ENCODE measurements at regions not wholly inside any gene's neighbourhood (a gene's known extent, or its start where the extent isn't known, plus 50 kb on each side); places are given as distances from the start of the nearest gene placed in this dataset.

DNA sequence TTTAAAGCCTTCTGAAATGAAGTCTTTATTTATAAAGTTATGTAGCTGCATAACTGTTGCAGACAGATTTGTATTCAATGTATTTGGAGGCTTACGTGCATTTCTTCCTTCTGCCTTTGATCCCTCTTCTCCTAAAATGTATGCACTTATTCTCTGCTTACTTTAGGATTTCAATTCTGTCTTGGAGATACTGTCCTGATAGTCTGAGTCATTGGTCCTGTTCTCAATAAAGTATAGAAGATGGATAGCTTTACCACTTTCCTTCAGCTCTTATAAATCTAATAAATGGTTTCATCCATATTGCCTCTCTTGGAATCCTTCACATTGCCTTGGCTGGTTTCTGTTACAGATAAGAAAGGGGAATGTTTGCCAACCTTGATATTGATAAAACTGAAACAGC lies 430.1 kb upstream of the CAMK1G start:
- no peak overlapping the region for H3K4me2 ChIP-seq (ENCODE audit: low read depth, low read length, poor library complexity, severe bottlenecking)
- H3K9me3 ChIP-seq (ENCODE audit: insufficient read depth, low read depth, low read length) = no peaks in the 10 kb centered on the region
- H4K20me1 ChIP-seq (ENCODE audit: insufficient read depth, low read length, poor library complexity, severe bottlenecking) = no peaks in the 10 kb centered on the region
- no peak overlapping the region for H3K9ac ChIP-seq (ENCODE audit: low read depth, low read length, poor library complexity, severe bottlenecking)
- no peaks in the 10 kb centered on the region for H3K36me3 ChIP-seq (ENCODE audit: insufficient read depth, low read length)
- no peaks in the 10 kb centered on the region for H3K9me2 ChIP-seq (replicated peaks; ENCODE audit: low read depth, low read length)
- H3K27me3 ChIP-seq (ENCODE audit: insufficient read depth, low read length, poor library complexity, severe bottlenecking) = no peaks in the 10 kb centered on the region
- no peaks in the 10 kb centered on the region for H3K4me1 ChIP-seq (ENCODE audit: insufficient read depth, low read length, poor library complexity, severe bottlenecking)
- TF ChIP-seq, protein P1, sequence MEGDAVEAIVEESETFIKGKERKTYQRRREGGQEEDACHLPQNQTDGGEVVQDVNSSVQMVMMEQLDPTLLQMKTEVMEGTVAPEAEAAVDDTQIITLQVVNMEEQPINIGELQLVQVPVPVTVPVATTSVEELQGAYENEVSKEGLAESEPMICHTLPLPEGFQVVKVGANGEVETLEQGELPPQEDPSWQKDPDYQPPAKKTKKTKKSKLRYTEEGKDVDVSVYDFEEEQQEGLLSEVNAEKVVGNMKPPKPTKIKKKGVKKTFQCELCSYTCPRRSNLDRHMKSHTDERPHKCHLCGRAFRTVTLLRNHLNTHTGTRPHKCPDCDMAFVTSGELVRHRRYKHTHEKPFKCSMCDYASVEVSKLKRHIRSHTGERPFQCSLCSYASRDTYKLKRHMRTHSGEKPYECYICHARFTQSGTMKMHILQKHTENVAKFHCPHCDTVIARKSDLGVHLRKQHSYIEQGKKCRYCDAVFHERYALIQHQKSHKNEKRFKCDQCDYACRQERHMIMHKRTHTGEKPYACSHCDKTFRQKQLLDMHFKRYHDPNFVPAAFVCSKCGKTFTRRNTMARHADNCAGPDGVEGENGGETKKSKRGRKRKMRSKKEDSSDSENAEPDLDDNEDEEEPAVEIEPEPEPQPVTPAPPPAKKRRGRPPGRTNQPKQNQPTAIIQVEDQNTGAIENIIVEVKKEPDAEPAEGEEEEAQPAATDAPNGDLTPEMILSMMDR (conservative IDR thresholded peaks at IDR 0.05; ENCODE audit: low read length) = no peak
- no peak for TF ChIP-seq EZH2phosphoT487 (IDR thresholded peaks at IDR 0.05; ENCODE audit: borderline replicate concordance)
- H2AFZ ChIP-seq (ENCODE audit: low read length) = no peak overlapping the region
- no peaks in the 10 kb centered on the region for H3F3A ChIP-seq (ENCODE audit: low read depth)
- H3K79me2 ChIP-seq (ENCODE audit: insufficient read depth, low read length) = no peaks in the 10 kb centered on the region
- no peak overlapping the region for H3K4me3 ChIP-seq (ENCODE audit: low read length, poor library complexity, severe bottlenecking)

DNA sequence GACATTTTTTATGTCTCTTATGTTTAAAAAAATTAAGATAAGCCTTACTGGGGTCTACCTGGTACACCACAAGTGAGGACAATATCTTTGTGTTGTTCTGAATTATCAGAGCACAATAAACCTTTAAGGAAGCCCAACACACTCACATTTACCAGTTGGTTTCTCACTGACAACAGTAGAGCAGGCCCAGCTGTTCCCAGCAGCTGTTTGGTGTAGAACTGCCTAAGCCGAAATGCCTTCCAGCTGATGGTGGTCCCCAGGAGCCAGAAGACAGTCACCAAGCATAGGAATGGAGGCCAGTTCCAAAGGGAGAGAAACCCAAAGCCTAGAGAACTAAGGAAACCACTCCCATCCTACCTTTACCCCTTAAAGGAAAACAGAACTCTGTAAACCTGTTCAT lies 428.6 kb upstream of the CAMK1G start:
- Histone ChIP-seq H3K9me3 (ENCODE audit: insufficient read depth, low read depth, low read length) (no peaks in the 10 kb centered on the region), H3F3A (ENCODE audit: low read depth) (no peaks in the 10 kb centered on the region), H3K4me3 (ENCODE audit: low read length, poor library complexity, severe bottlenecking) (no peak overlapping the region), H3K9ac (ENCODE audit: low read depth, low read length, poor library complexity, severe bottlenecking) (no peak overlapping the region), H3K79me2 (ENCODE audit: insufficient read depth, low read length) (no peaks in the 10 kb centered on the region), H3K36me3 (ENCODE audit: insufficient read depth, low read length) (no peaks in the 10 kb centered on the region), H3K27me3 (ENCODE audit: insufficient read depth, low read length, poor library complexity, severe bottlenecking) (no peaks in the 10 kb centered on the region), H3K9me2 (replicated peaks; ENCODE audit: low read depth, low read length) (no peaks in the 10 kb centered on the region), H3K4me1 (ENCODE audit: insufficient read depth, low read length, poor library complexity, severe bottlenecking) (no peaks in the 10 kb centered on the region), H2AFZ (ENCODE audit: low read length) (no peak overlapping the region), H4K20me1 (ENCODE audit: insufficient read depth, low read length, poor library complexity, severe bottlenecking) (no peaks in the 10 kb centered on the region), H3K4me2 (ENCODE audit: low read depth, low read length, poor library complexity, severe bottlenecking) (no peak overlapping the region)
- no peak for TF ChIP-seq EZH2phosphoT487 (IDR thresholded peaks at IDR 0.05; ENCODE audit: borderline replicate concordance)
- TF ChIP-seq, protein P1 (conservative IDR thresholded peaks at IDR 0.05; ENCODE audit: low read length) = no peak

DNA sequence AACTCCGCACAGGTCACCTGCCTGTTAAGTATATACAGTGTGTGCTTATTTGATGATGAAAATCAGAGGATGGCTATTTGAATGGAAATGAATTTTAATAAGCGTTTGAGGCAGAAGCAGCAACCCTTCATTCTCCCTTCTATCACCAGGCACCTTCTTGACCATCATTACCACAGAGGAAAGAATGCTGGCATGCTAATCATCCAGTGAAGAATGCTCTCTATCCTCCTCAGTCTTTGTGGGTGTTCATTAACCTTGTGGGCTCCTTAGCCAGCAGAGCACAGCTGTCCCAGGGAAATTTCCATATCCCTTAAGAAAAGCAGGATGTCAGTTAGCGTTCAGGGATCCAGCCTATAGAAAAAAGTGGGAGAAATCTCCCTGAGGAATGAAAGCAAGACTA lies 428.0 kb upstream of the CAMK1G start:
- no peak overlapping the region for H2AFZ ChIP-seq (ENCODE audit: low read length)
- H3K4me1 ChIP-seq (ENCODE audit: insufficient read depth, low read length, poor library complexity, severe bottlenecking) = no peaks in the 10 kb centered on the region
- no peaks in the 10 kb centered on the region for H3F3A ChIP-seq (ENCODE audit: low read depth)
- no peak overlapping the region for H3K4me3 ChIP-seq (ENCODE audit: low read length, poor library complexity, severe bottlenecking)
- H3K9me3 ChIP-seq (ENCODE audit: insufficient read depth, low read depth, low read length) = no peaks in the 10 kb centered on the region
- no peak overlapping the region for H3K4me2 ChIP-seq (ENCODE audit: low read depth, low read length, poor library complexity, severe bottlenecking)
- no peaks in the 10 kb centered on the region for H3K79me2 ChIP-seq (ENCODE audit: insufficient read depth, low read length)
- H3K36me3 ChIP-seq (ENCODE audit: insufficient read depth, low read length) = no peaks in the 10 kb centered on the region
- H3K9ac ChIP-seq (ENCODE audit: low read depth, low read length, poor library complexity, severe bottlenecking) = no peak overlapping the region
- H4K20me1 ChIP-seq (ENCODE audit: insufficient read depth, low read length, poor library complexity, severe bottlenecking) = no peaks in the 10 kb centered on the region
- no peak for TF ChIP-seq EZH2phosphoT487 (IDR thresholded peaks at IDR 0.05; ENCODE audit: borderline replicate concordance)
- TF ChIP-seq, protein P1 (conservative IDR thresholded peaks at IDR 0.05; ENCODE audit: low read length) = no peak
- no peaks in the 10 kb centered on the region for H3K27me3 ChIP-seq (ENCODE audit: insufficient read depth, low read length, poor library complexity, severe bottlenecking)
- H3K9me2 ChIP-seq (replicated peaks; ENCODE audit: low read depth, low read length) = no peaks in the 10 kb centered on the region

Data from Loucy (cell line).